A673 (cell line): ENCODE measurements at regions not wholly inside any gene's neighbourhood (a gene's known extent, or its start where the extent isn't known, plus 50 kb on each side); places are given as distances from the start of the nearest gene placed in this dataset.

Source experiments
- CTCF ChIP-seq: fragments of 300-800, 200-600 bp; sonication (generic); conservative IDR thresholded peaks from 2 replicates; pipeline ENCODE4 v1.5.1; 2017; ENCODE audit warnings: low read depth, mild to moderate bottlenecking, antibody characterized with exemption, low read length, moderate library complexity, mixed read lengths
- EZH2 ChIP-seq: fragments of 200-600 bp; sonication (generic); IDR thresholded peaks from 2 replicates; pipeline ENCODE4 v1.6.1; 2017; ENCODE audit warnings: borderline replicate concordance, low read depth, mild to moderate bottlenecking, mixed read lengths, antibody characterized with exemption, low read length; ENCODE audit not compliant: poor library complexity, severe bottlenecking

GRCh38 chr2:12037301-12037700, 290.9 kb downstream of the LPIN1 start:
- no peak for TF ChIP-seq CTCF
- no peak for TF ChIP-seq EZH2
